PC-9 (cell line): ENCODE measurements at regions not wholly inside any gene's neighbourhood (a gene's known extent, or its start where the extent isn't known, plus 50 kb on each side); places are given as distances from the start of the nearest gene placed in this dataset.

Source experiments
- EZH2 ChIP-seq: fragments of 200-600 bp; sonication (generic); IDR thresholded peaks from 2 replicates; pipeline ENCODE4 v1.8.0; 2017; ENCODE audit warnings: antibody characterized with exemption, low read depth
- TF ChIP-seq, protein P1 (sequence below): fragments of 200-600 bp; sonication (generic); conservative IDR thresholded peaks from 2 replicates; pipeline ENCODE4 v1.6.1; 2017; ENCODE audit warnings: mixed run types, antibody characterized with exemption, mild to moderate bottlenecking, moderate library complexity

- TF ChIP-seq, protein P1, sequence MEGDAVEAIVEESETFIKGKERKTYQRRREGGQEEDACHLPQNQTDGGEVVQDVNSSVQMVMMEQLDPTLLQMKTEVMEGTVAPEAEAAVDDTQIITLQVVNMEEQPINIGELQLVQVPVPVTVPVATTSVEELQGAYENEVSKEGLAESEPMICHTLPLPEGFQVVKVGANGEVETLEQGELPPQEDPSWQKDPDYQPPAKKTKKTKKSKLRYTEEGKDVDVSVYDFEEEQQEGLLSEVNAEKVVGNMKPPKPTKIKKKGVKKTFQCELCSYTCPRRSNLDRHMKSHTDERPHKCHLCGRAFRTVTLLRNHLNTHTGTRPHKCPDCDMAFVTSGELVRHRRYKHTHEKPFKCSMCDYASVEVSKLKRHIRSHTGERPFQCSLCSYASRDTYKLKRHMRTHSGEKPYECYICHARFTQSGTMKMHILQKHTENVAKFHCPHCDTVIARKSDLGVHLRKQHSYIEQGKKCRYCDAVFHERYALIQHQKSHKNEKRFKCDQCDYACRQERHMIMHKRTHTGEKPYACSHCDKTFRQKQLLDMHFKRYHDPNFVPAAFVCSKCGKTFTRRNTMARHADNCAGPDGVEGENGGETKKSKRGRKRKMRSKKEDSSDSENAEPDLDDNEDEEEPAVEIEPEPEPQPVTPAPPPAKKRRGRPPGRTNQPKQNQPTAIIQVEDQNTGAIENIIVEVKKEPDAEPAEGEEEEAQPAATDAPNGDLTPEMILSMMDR, result peak; percentile 77
- TF ChIP-seq EZH2, result no peak
Measured at GRCh38 chrX:84729809-84730208, 227.6 kb upstream of the HDX start.
